GM12878 (cell line): ENCODE measurements at regions not wholly inside any gene's neighbourhood (a gene's known extent, or its start where the extent isn't known, plus 50 kb on each side); places are given as distances from the start of the nearest gene placed in this dataset.

Experiments used
- ATAC-seq: fragments of 200-7000 bp; cut with Tn5 transposase; 3 replicates; pipeline ENCODE4 v1.9.1; 2020; ENCODE audit warnings: mild to moderate bottlenecking, moderate library complexity
- BruUV-seq: library from RNA; stranded (reverse); fragments of 400-500 nt; replicated peaks from 2 replicates; lab custom pipeline; 2021; lab: Mats Ljungman, UMichigan
- CTCF ChIA-PET: fragments of 300-600 bp; sonication (Branson Sonifier 250); formaldehyde crosslinking; extraction: SDS; loops from one replicate; lab custom pipeline; 2021; ENCODE audit warnings: inconsistent platforms; lab: Yijun Ruan, JAX
- POLR2A ChIA-PET: fragments of 350-600 bp; formaldehyde crosslinking; extraction: SDS; loops from one replicate; lab custom pipeline; 2021; ENCODE audit warnings: inconsistent platforms; lab: Charles Lee
- RAD21 ChIA-PET: fragments of 300-600 bp; sonication (Branson Sonifier 250); formaldehyde crosslinking; loops from one replicate; lab custom pipeline; 2023; ENCODE audit warnings: antibody characterized with exemption; ENCODE audit not compliant: unreplicated experiment; lab: Charles Lee
- SMC1A ChIA-PET: fragments of 300-600 bp; sonication (Branson Sonifier 250); formaldehyde crosslinking; loops from one replicate; lab custom pipeline; 2023; ENCODE audit not compliant: unreplicated experiment, uncharacterized antibody; lab: Charles Lee
- DNase-seq: peaks from one replicate; pipeline ENCODE4 v3.0.0-alpha.2; 2011; ENCODE audit warnings: low read depth, low spot score
- FAIRE-seq: peaks from 3 replicates; lab custom pipeline; 2011; peaks lifted over from hg19 to GRCh38; lab: Jason Lieb, UNC
- H2AFZ ChIP-seq: 2 replicates; pipeline ENCODE4 v1.6.0; 2011; ENCODE audit warnings: low read depth, low read length, control low read depth; ENCODE audit not compliant: control insufficient read depth
- H3K27ac ChIP-seq: 2 replicates; pipeline ENCODE4 v1.5.1; 2011; ENCODE audit warnings: control low read depth; ENCODE audit not compliant: control insufficient read depth, insufficient read depth
- H3K27me3 ChIP-seq, 2 experiments: replicated peaks in 1 of 2; 2 replicates each; pipeline versions ENCODE4 v1.6.0 to v1.6.1; 2011; ENCODE audit warnings: low read length in 1 of 2; ENCODE audit not compliant: control insufficient read depth in 2 of 2, insufficient read depth in 2 of 2
- H3K36me3 ChIP-seq, 2 experiments: 2 replicates each; pipeline ENCODE4 v1.5.1; 2011; ENCODE audit warnings: low read length in 1 of 2; ENCODE audit not compliant: control insufficient read depth in 2 of 2, insufficient read depth in 2 of 2
- H3K4me1 ChIP-seq: 2 replicates; pipeline ENCODE4 v1.6.1; 2011; ENCODE audit warnings: mild to moderate bottlenecking, low read length, moderate library complexity, mixed read lengths; ENCODE audit not compliant: control insufficient read depth, insufficient read depth
- H3K4me2 ChIP-seq: 2 replicates; pipeline ENCODE4 v1.6.0; 2011; ENCODE audit warnings: control low read depth; ENCODE audit not compliant: control insufficient read depth, insufficient read depth
- H3K4me3 ChIP-seq: fragments of 200-600 bp; sonication (generic); 2 replicates; pipeline ENCODE4 v1.5.1; 2016
- H3K79me2 ChIP-seq: 2 replicates; pipeline ENCODE4 v1.6.0; 2011; ENCODE audit warnings: low read length; ENCODE audit not compliant: control insufficient read depth, insufficient read depth
- H3K9ac ChIP-seq: 2 replicates; pipeline ENCODE4 v1.8.0; 2011; ENCODE audit warnings: low read length, control low read depth, mixed read lengths; ENCODE audit not compliant: control insufficient read depth, insufficient read depth
- H3K9me3 ChIP-seq: replicated peaks from 3 replicates; pipeline ENCODE4 v1.5.1; 2011; ENCODE audit warnings: mild to moderate bottlenecking, low read length; ENCODE audit not compliant: control insufficient read depth, insufficient read depth
- H4K20me1 ChIP-seq: 2 replicates; pipeline ENCODE4 v1.6.0; 2011; ENCODE audit not compliant: control insufficient read depth, insufficient read depth
- ATF2 ChIP-seq: IDR thresholded peaks from 2 replicates; pipeline ENCODE4 v1.6.1; 2012; ENCODE audit warnings: low read length, inconsistent platforms
- CHD1 ChIP-seq: IDR thresholded peaks from 2 replicates; pipeline ENCODE4 v1.6.1; 2012; ENCODE audit warnings: low read depth, low read length, improper control_type of control experiment
- DPF2 ChIP-seq: fragments of 450-650 bp; IDR thresholded peaks from 2 replicates; pipeline ENCODE4 v1.6.1; 2017; ENCODE audit warnings: mild to moderate bottlenecking
- EED ChIP-seq: sonication (generic); IDR thresholded peaks from 2 replicates; pipeline ENCODE4 v1.6.1; 2016; ENCODE audit warnings: antibody characterized with exemption, low read depth
- IKZF1 ChIP-seq: fragments of 450-650 bp; conservative IDR thresholded peaks from 2 replicates; pipeline ENCODE4 v1.6.1; 2017; ENCODE audit warnings: antibody characterized with exemption, mild to moderate bottlenecking
- JUND ChIP-seq: IDR thresholded peaks from 2 replicates; pipeline ENCODE4 v1.6.1; 2012; ENCODE audit warnings: low read depth, mild to moderate bottlenecking, low read length, improper control_type of control experiment, moderate library complexity
- MTA3 ChIP-seq: IDR thresholded peaks from 2 replicates; pipeline ENCODE4 v1.6.1; 2012; ENCODE audit warnings: low read length, inconsistent platforms, borderline replicate concordance
- NFYB ChIP-seq: IDR thresholded peaks from 2 replicates; pipeline ENCODE4 v1.6.1; 2011; ENCODE audit warnings: low read depth, mild to moderate bottlenecking, low read length, improper control_type of control experiment, moderate library complexity; ENCODE audit not compliant: insufficient read depth
- RAD21 ChIP-seq: IDR thresholded peaks from 2 replicates; pipeline ENCODE4 v1.6.1; 2011; ENCODE audit warnings: mild to moderate bottlenecking, low read depth, low read length, moderate library complexity; ENCODE audit not compliant: insufficient read depth
- RB1 ChIP-seq: fragments of 450-650 bp; formaldehyde crosslinking; IDR thresholded peaks from 2 replicates; pipeline ENCODE4 v1.6.1; 2017; ENCODE audit warnings: mild to moderate bottlenecking, borderline replicate concordance
- SMC3 ChIP-seq: IDR thresholded peaks from 2 replicates; pipeline ENCODE4 v1.6.1; 2011; ENCODE audit warnings: low read length, improper control_type of control experiment, borderline replicate concordance
- SREBF2 ChIP-seq: IDR thresholded peaks from 2 replicates; pipeline ENCODE4 v1.6.1; 2012; ENCODE audit warnings: mild to moderate bottlenecking, low read length
- SRF ChIP-seq, 2 experiments: IDR thresholded peaks; 2 replicates each; pipeline ENCODE4 v1.6.1; 2011; ENCODE audit warnings: low read depth in 2 of 2, low read length in 2 of 2, mild to moderate bottlenecking in 1 of 2, moderate library complexity in 1 of 2
- ZBTB4 ChIP-seq: fragments of 450-650 bp; formaldehyde crosslinking; IDR thresholded peaks from 2 replicates; pipeline ENCODE4 v1.4.0; 2022; ENCODE audit warnings: mild to moderate bottlenecking, moderate library complexity
- WGBS: methylation state at CpG from one replicate; pipeline ENCODE4 v1.1.6; 2016; ENCODE audit warnings: low lambda C conversion rate; ENCODE audit not compliant: insufficient replicate concordance, insufficient coverage; ENCODE audit errors: missing lambda C conversion rate; 5-methylcytosine and 5-hydroxymethylcytosine counted together
- in situ Hi-C: fragments of 300-500 bp; cut with MboI; formaldehyde crosslinking; loops from 9 replicates; pipeline ENCODE4 v1.14.3; 2018; ENCODE audit warnings: mixed read lengths
- intact Hi-C: fragments of 100-400 bp; cut with micrococcal nuclease; formaldehyde crosslinking; loops from one replicate; pipeline ENCODE4 v1.14.2; 2022; ENCODE audit not compliant: unreplicated experiment
- TF ChIP-seq, protein P1 (sequence below): fragments of 450-650 bp; IDR thresholded peaks from 2 replicates; pipeline ENCODE4 v1.6.1; 2017; ENCODE audit warnings: mild to moderate bottlenecking, moderate library complexity

DNA sequence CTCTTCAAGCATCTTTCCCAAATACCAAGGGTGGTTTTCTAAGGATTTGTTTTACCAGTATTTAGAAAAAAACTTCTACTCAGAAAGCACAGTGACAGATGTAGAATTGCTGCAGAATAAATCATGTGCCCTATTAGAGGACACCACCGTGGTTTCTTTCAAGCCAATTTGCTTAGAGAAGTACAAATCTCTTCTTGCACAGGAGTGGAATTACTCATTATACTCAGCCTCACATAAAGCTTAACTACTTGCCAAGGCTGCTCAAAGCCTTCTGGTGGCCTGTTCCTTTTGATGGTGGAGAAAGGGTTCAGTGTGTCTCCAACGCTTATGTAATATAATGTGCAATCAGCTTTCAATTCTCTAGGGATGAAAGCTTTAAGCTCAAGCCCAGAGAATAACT lies 66.5 kb upstream of the CTNNA2 start (continued):
- no peak for TF ChIP-seq ZBTB4 (CRISPR knock-in tag)
- TF ChIP-seq, all 136 proteins: peak for 0

DNA sequence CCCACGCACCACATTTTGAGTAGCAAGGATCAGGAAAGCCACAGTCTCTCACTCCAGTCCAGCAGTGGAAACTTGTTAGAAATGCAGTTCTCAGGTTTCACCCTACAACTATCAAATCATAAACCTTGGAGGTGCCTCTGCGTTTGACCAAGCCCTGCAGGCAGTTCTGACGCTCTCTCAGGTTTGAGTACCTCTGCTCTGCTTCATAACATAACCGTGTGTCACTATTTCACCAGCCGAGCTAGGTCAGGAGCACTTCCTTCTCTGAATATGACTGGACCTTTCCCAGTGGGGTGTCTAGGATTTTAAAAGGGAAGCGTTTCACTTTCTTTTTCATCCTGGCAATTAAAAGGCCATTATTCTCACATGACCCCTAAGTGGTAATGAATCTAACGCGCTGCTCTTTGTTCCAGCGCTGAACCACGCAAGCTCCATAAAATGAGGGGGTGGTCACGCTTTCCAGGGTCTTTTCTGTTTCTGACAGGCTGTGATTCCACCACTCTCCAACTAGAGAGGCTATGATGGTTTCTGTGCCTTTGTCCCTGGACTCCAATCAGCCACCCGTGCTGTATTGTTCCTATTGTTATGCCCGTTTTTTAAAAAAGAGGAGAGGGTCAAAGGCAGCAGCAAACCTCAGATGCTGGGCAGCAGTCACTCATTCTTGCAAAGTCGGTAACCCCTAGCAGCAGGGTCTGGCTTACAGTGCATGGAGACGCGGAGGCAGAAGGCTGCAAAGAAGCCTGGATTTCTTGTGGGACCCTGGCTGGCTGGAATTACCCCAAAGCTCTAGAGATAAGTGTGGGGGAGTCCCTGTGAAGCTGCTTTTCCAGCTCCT lies 75.2 kb upstream of the CTNNA2 start:
- POLR2A ChIA-PET, result no interaction called here
- no peaks in the 10 kb centered on the region for H3K36me3 ChIP-seq
- no peaks in the 10 kb centered on the region for H3K4me1 ChIP-seq
- DNase-seq, result no peak
- no peaks in the 10 kb centered on the region for H3K27me3 ChIP-seq
- intact Hi-C loops, result no loop called here
- WGBS, result 48% methylated on average over 16 of the region's 16 CpGs
- no TSS peak for BruUV-seq
- SMC1A ChIA-PET, result no interaction called here
- FAIRE-seq, result no peak
- H2AFZ ChIP-seq, result no peak overlapping the region
- H3K9me3 ChIP-seq, result no peaks in the 10 kb centered on the region
- CTCF ChIA-PET, result no interaction called here
- no peaks in the 10 kb centered on the region for H4K20me1 ChIP-seq
- ATAC-seq, result no peak
- H3K4me2 ChIP-seq, result no peak overlapping the region
- no peaks in the 10 kb centered on the region for H3K79me2 ChIP-seq
- RAD21 ChIA-PET, result no interaction called here
- in situ Hi-C loops, result no loop called here
- H3K9ac ChIP-seq, result no peak overlapping the region
- no peak overlapping the region for H3K4me3 ChIP-seq
- H3K27ac ChIP-seq, result no peak overlapping the region
- TF ChIP-seq IKZF1, result no peak
- no peak for TF ChIP-seq SRF (IDR thresholded peaks at IDR 0.05; ENCODE audit: low read depth in 2 of 2, low read length in 2 of 2)
- TF ChIP-seq SREBF2, result no peak
- TF ChIP-seq DPF2, result no peak
- no peak for TF ChIP-seq ATF2
- TF ChIP-seq RB1, result no peak
- no peak for TF ChIP-seq JUND
- no peak for TF ChIP-seq EED
- TF ChIP-seq MTA3, result no peak
- no peak for TF ChIP-seq SMC3
- TF ChIP-seq, protein P1, sequence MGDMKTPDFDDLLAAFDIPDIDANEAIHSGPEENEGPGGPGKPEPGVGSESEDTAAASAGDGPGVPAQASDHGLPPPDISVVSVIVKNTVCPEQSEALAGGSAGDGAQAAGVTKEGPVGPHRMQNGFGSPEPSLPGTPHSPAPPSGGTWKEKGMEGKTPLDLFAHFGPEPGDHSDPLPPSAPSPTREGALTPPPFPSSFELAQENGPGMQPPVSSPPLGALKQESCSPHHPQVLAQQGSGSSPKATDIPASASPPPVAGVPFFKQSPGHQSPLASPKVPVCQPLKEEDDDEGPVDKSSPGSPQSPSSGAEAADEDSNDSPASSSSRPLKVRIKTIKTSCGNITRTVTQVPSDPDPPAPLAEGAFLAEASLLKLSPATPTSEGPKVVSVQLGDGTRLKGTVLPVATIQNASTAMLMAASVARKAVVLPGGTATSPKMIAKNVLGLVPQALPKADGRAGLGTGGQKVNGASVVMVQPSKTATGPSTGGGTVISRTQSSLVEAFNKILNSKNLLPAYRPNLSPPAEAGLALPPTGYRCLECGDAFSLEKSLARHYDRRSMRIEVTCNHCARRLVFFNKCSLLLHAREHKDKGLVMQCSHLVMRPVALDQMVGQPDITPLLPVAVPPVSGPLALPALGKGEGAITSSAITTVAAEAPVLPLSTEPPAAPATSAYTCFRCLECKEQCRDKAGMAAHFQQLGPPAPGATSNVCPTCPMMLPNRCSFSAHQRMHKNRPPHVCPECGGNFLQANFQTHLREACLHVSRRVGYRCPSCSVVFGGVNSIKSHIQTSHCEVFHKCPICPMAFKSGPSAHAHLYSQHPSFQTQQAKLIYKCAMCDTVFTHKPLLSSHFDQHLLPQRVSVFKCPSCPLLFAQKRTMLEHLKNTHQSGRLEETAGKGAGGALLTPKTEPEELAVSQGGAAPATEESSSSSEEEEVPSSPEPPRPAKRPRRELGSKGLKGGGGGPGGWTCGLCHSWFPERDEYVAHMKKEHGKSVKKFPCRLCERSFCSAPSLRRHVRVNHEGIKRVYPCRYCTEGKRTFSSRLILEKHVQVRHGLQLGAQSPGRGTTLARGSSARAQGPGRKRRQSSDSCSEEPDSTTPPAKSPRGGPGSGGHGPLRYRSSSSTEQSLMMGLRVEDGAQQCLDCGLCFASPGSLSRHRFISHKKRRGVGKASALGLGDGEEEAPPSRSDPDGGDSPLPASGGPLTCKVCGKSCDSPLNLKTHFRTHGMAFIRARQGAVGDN, result no peak
- TF ChIP-seq CHD1, result no peak
- TF ChIP-seq NFYB, result no peak
- no peak for TF ChIP-seq RAD21
